GM18519 (cell line): ENCODE measurements at regions not wholly inside any gene's neighbourhood (a gene's known extent, or its start where the extent isn't known, plus 50 kb on each side); places are given as distances from the start of the nearest gene placed in this dataset.

Experiments used
- ATAC-seq: cut with Tn5 transposase; IDR thresholded peaks from one replicate; pipeline ENCODE4 v1.9.1; 2021; ENCODE audit warnings: mild to moderate bottlenecking, moderate library complexity; ENCODE audit not compliant: unreplicated experiment, low FRiP score

GRCh38 chr1:8171751-8172464 lies 145.8 kb upstream of the ERRFI1 start:
- no peak for ATAC-seq

DNA sequence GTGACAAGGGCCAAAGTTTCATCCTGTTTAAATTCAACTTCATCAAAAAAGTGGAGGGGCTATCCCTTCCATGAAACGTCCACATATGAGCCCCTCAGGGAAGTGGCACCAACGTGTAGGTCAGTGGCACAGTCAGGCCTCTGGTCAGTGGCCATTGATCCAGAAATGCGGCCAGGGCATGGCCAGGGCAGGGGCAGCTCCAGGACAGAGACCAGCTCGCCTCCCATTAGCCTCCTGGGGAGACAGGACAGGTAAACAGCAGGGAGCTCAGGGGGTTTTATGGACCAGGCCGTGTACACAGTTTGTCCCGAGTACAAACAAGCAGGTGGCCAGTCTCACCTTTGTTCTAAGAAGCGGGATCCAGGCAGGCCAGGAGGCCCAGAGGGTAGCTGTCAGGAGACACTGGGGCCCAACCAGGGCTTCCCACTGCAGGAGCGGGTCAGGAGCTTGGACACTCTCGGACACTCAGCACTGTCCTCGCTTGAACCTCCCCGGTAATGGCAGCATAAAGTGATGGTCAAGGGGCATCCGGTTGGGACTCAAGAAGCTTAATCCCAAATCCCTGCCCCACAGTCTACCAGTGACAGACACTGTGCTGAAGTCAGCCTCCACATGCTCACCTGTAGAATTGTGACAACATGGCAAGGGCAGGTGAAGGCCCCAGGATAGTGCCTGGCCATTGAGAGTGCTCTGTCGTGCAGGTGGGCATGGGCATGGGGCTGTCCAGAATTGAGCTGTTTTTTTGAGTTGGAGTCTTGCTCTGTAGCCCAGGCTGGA lies 144.1 kb upstream of the ERRFI1 start:
- ATAC-seq, result no peak

DNA sequence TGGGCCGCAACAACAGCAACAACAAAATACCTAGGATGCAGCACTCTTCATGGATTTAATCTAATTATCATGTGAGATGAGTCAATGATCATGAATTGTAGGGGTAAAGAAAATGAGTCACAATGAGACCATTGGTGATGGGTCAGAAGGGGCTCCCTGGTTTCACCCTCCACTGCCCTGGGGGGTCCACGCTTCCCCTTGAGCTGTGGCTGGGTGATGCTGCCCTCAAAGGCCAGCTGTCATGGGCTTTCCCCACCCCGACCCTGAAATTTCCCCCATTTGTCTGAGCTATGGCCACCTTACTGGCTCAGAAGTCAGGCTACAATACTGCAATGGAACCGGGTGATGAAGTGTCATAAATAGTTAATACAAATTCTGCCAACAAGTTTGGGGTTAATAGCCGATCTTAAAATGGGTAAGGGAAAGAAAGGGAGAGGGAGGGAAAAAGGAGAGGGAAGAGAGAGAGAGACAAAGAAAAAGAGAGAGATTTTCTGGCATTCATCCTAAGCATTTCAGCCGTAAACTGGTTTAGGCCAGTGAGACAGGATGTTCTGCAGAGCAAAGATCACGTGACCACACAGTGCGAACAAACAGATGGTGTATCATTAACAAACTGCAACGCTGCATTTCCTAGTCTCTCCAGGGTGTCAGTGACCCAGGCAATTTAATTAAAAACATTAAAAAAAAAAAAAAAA lies 143.4 kb upstream of the ERRFI1 start:
- no peak for ATAC-seq

DNA sequence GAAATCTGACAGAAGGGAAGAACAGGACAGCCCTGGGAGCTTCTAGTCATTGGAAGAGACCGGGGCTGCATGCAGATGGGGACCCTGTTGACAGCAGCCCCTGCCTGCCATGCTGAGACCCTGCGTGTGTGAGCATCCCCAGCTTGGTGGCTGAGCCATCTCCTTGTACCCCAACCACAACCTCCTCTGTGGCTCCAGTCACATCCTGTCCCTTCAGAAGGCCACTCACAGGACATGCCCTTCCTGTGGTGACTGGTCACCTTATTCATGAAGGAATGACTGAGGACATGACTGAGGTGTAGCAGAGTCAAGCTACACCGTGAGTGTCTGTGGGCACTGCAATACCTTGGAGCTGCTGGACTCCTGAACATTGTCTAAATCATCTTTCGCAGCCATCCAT lies 141.8 kb upstream of the ERRFI1 start:
- ATAC-seq, result no peak

DNA sequence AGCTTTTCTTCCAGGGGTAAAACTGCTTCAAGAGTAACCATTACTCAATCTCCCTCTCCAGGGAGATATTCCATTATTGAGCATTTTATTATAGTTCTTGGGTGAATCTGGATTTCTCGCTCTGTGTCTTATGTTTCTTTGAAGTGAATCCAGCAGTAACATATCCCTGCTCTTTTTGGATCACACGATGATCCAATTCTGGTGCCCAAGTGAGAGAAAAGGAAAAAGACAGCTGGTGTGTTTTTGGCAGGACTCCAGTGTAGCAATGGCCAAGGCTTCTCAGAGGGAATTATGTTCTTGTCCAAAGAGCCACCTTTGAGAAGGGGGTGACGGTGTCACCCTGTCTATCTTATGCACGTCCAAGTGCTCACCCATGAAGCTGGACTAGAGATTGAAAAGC lies 140.3 kb upstream of the ERRFI1 start:
- ATAC-seq, result no peak

DNA sequence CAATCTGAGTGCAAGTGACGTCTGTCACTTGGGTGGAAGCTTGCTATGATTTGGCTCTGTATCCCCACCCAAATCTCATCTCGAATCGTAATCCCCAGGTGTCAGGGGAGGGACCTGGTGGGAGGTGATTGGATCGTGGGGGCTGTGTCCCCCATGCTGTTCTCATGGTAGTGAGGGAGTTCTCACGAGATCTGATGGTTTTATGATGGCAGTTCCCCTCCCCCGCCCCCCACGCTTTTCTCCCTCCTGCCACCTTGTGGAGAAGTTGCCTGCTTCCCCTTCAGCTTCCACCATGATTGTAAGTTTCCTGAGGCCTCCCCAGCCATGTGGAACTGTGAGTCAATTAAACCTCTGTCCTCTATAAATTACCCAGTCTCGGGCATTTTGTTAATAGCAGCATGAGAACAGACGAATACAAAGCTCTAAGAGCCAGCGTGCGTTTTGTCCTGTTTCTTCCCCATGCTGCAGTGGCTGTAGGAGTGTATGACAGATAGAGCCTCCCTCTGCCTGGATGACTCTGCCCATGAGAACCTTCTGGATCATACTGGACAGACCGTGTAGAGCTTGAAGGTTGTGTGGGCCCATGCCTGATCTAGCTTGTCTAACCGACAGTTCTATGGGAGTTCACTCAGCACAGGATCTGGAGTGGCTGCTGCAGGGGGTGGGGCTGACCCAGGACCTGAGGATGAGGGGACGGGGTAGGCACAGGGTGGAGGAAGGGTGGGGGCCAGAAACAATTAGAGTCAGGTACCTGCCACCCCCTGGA lies 139.7 kb upstream of the ERRFI1 start:
- no peak for ATAC-seq

- ATAC-seq, result no peak
Measured at GRCh38 chr1:8164670-8165069, 138.6 kb upstream of the ERRFI1 start.

- ATAC-seq, result no peak
Measured at GRCh38 chr1:8163039-8163438, 136.9 kb upstream of the ERRFI1 start.

- ATAC-seq, result no peak
Measured at GRCh38 chr1:8162168-8162567, 136.1 kb upstream of the ERRFI1 start.

GRCh38 chr1:8161546-8162105 lies 135.5 kb upstream of the ERRFI1 start:
- ATAC-seq, result no peak

GRCh38 chr1:8159470-8160024 lies 133.4 kb upstream of the ERRFI1 start:
- ATAC-seq, result no peak

DNA sequence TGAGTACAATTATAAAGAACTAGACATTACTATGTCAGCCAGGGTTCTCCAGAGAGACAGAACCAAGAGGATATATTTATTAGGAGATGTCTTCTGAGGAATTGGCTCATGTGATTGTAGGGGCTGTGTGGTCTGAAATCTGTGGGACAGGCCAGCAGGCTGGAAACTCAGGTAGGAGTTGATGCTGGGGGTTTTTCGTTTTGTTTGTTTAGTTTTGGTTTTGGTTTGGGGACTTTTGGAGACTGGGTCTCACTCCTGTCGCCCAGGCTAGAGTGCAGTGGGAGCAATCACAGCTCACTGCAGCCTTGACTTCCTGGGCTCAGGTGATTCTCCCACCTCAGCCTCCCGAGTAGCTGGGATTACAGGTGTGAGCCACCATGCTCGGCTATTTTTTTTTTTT lies 132.9 kb upstream of the ERRFI1 start:
- no peak for ATAC-seq

- ATAC-seq, result no peak
Measured at GRCh38 chr1:8157765-8158164, 131.7 kb upstream of the ERRFI1 start.

GRCh38 chr1:8155528-8156186 lies 129.5 kb upstream of the ERRFI1 start:
- no peak for ATAC-seq

- ATAC-seq, result no peak
Measured at GRCh38 chr1:8154621-8155052, 128.5 kb upstream of the ERRFI1 start.

- no peak for ATAC-seq
Measured at GRCh38 chr1:8153961-8154360, 127.9 kb upstream of the ERRFI1 start.

- ATAC-seq, result no peak
Measured at GRCh38 chr1:8152731-8153702, 126.9 kb upstream of the ERRFI1 start.

- ATAC-seq, result no peak
Measured at GRCh38 chr1:8151647-8152046, 125.5 kb upstream of the ERRFI1 start.
